A549 (cell line): ENCODE measurements at regions not wholly inside any gene's neighbourhood (a gene's known extent, or its start where the extent isn't known, plus 50 kb on each side); places are given as distances from the start of the nearest gene placed in this dataset.

Experiments
- POLR2A ChIP-seq: IDR thresholded peaks from 2 replicates; pipeline ENCODE4 v1.6.1; 2012; ENCODE audit warnings: mild to moderate bottlenecking, low read length
- TF ChIP-seq, protein P1 (sequence below): fragments of >200 bp; sonication (Bioruptor Twin); formaldehyde crosslinking; IDR thresholded peaks from 3 replicates; pipeline ENCODE4 v1.5.1; 2016

DNA sequence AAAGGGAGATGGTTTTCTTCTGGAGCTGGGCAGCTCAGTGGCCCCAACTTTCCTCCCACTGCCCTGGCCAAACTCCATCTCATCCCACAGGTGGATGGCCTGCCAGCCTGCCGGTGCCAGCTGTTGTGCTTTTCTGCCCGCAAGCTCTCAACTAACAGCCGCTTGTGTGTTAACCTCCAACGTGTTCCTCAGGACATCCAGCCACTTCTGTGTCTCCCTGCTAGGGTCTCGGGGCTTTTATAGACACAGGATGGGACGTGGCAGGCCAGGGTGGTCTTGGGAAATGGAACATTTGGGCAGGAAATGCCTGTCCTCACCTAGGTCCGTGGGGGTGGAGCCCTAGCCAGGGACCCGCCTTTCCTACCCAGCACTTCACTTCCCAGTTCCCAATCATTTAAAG, 171.1 kb upstream of the RGS17 start:
- TF ChIP-seq POLR2A, result no peak
- TF ChIP-seq, protein P1, sequence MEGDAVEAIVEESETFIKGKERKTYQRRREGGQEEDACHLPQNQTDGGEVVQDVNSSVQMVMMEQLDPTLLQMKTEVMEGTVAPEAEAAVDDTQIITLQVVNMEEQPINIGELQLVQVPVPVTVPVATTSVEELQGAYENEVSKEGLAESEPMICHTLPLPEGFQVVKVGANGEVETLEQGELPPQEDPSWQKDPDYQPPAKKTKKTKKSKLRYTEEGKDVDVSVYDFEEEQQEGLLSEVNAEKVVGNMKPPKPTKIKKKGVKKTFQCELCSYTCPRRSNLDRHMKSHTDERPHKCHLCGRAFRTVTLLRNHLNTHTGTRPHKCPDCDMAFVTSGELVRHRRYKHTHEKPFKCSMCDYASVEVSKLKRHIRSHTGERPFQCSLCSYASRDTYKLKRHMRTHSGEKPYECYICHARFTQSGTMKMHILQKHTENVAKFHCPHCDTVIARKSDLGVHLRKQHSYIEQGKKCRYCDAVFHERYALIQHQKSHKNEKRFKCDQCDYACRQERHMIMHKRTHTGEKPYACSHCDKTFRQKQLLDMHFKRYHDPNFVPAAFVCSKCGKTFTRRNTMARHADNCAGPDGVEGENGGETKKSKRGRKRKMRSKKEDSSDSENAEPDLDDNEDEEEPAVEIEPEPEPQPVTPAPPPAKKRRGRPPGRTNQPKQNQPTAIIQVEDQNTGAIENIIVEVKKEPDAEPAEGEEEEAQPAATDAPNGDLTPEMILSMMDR, result no peak
